ENCODE measurements at regions not wholly inside any gene's neighbourhood (a gene's known extent, or its start where the extent isn't known, plus 50 kb on each side); places are given as distances from the start of the nearest gene placed in this dataset.

- TF ChIP-seq POLR2AphosphoS5 (IDR thresholded peaks at IDR 0.05), result no peak
- TF ChIP-seq CTCF (IDR thresholded peaks at IDR 0.05), result no peak
These were observed 352.8 kb upstream of the LRP1B start for GRCh38 chr2:142483653-142484052.
